Neural cell (in vitro differentiated cells): ENCODE measurements at regions not wholly inside any gene's neighbourhood (a gene's known extent, or its start where the extent isn't known, plus 50 kb on each side); places are given as distances from the start of the nearest gene placed in this dataset.

Experiments
- H2AFZ ChIP-seq: fragments of 200-600, 300-800 bp; sonication (generic), shearing (Covaris generic); 2 replicates; pipeline ENCODE4 v1.6.0; 2014; ENCODE audit warnings: low read depth, mild to moderate bottlenecking, antibody characterized with exemption, low read length, moderate library complexity
- H3F3A ChIP-seq: fragments of 200-600 bp; shearing (Covaris generic); 2 replicates; pipeline ENCODE4 v1.6.1; 2016; ENCODE audit warnings: mild to moderate bottlenecking, moderate library complexity, mixed read lengths, antibody characterized with exemption, low read length; ENCODE audit not compliant: insufficient read depth, poor library complexity, severe bottlenecking
- H3K27ac ChIP-seq: fragments of 200-600, 300-800 bp; sonication (generic), shearing (Covaris generic); 2 replicates; pipeline ENCODE4 v1.5.1; 2014; ENCODE audit warnings: mild to moderate bottlenecking, low read length, moderate library complexity
- H3K27me3 ChIP-seq: fragments of 300-800, 200-600 bp; sonication (generic), shearing (Covaris generic); 2 replicates; pipeline ENCODE4 v1.6.0; 2014; ENCODE audit warnings: mild to moderate bottlenecking, low read depth, low read length, moderate library complexity; ENCODE audit not compliant: insufficient read depth
- H3K36me3 ChIP-seq: fragments of 300-800, 200-600 bp; sonication (generic), shearing (Covaris generic); 2 replicates; pipeline ENCODE4 v1.5.1; 2014; ENCODE audit warnings: mild to moderate bottlenecking, antibody characterized with exemption, low read length, moderate library complexity; ENCODE audit not compliant: insufficient read depth
- H3K4me2 ChIP-seq: fragments of 300-800, 200-600 bp; sonication (generic), shearing (Covaris generic); 2 replicates; pipeline ENCODE4 v1.6.0; 2014; ENCODE audit warnings: mild to moderate bottlenecking, low read length
- H3K4me3 ChIP-seq: fragments of 300-800, 200-600 bp; sonication (generic), shearing (Covaris generic); 2 replicates; pipeline ENCODE4 v1.5.1; 2014; ENCODE audit warnings: mild to moderate bottlenecking, low read length, moderate library complexity
- H3K79me2 ChIP-seq: fragments of 200-600 bp; shearing (Covaris generic); replicated peaks from 2 replicates; pipeline ENCODE4 v1.6.0; 2014; ENCODE audit warnings: mild to moderate bottlenecking, low read length, moderate library complexity; ENCODE audit not compliant: insufficient read depth
- H3K9ac ChIP-seq: fragments of 300-800, 200-600 bp; sonication (generic), shearing (Covaris generic); 2 replicates; pipeline ENCODE4 v1.6.1; 2016; ENCODE audit warnings: mild to moderate bottlenecking, low read length, mixed read lengths
- H3K9me2 ChIP-seq: fragments of 200-600 bp; shearing (Covaris generic); 2 replicates; pipeline ENCODE4 v1.6.1; 2016; ENCODE audit warnings: mild to moderate bottlenecking, low read length, mixed read lengths; ENCODE audit not compliant: insufficient read depth
- H3K9me3 ChIP-seq: fragments of 200-600, 300-800 bp; sonication (generic), shearing (Covaris generic); 2 replicates; pipeline ENCODE4 v1.6.1; 2016; ENCODE audit warnings: mild to moderate bottlenecking, mixed run types, low read length, moderate library complexity, mixed read lengths
- H4K20me1 ChIP-seq: fragments of 200-600 bp; shearing (Covaris generic); 2 replicates; pipeline ENCODE4 v1.6.1; 2016; ENCODE audit warnings: mild to moderate bottlenecking, mixed run types; ENCODE audit not compliant: insufficient read depth
- EP300 ChIP-seq: fragments of 450-650 bp; conservative IDR thresholded peaks from 2 replicates; pipeline ENCODE4 v1.6.1; 2014; ENCODE audit warnings: antibody characterized with exemption, mild to moderate bottlenecking, moderate library complexity; ENCODE audit not compliant: poor library complexity, severe bottlenecking
- EZH2 ChIP-seq: fragments of 200-600, 300-800 bp; shearing (Covaris generic), sonication (generic); IDR thresholded peaks from 2 replicates; pipeline ENCODE4 v1.6.1; 2014; ENCODE audit warnings: antibody characterized with exemption, low read length, borderline replicate concordance, mild to moderate bottlenecking; ENCODE audit not compliant: insufficient read depth, poor library complexity, severe bottlenecking
- MXI1 ChIP-seq: fragments of 450-650 bp; conservative IDR thresholded peaks from 2 replicates; pipeline ENCODE4 v1.6.1; 2014; ENCODE audit warnings: antibody characterized with exemption, mild to moderate bottlenecking; ENCODE audit not compliant: poor library complexity, severe bottlenecking
- POLR2AphosphoS5 ChIP-seq: IDR thresholded peaks from 2 replicates; pipeline ENCODE4 v1.6.1; 2012
- RAD21 ChIP-seq: fragments of 450-650 bp; conservative IDR thresholded peaks from 2 replicates; pipeline ENCODE4 v1.6.1; 2014; ENCODE audit warnings: antibody characterized with exemption, mild to moderate bottlenecking, moderate library complexity
- SMC3 ChIP-seq: fragments of 450-650 bp; conservative IDR thresholded peaks from 2 replicates; pipeline ENCODE4 v1.6.1; 2014; ENCODE audit warnings: antibody characterized with exemption, mild to moderate bottlenecking, moderate library complexity; ENCODE audit not compliant: poor library complexity
- TAF1 ChIP-seq: IDR thresholded peaks from 2 replicates; pipeline ENCODE4 v1.6.1; 2012; ENCODE audit warnings: low read depth
- TF ChIP-seq, protein P1 (sequence below): fragments of 450-650 bp; IDR thresholded peaks from 2 replicates; pipeline ENCODE4 v1.5.1; 2014; ENCODE audit warnings: antibody characterized with exemption, mild to moderate bottlenecking, moderate library complexity; ENCODE audit not compliant: poor library complexity, severe bottlenecking
- TF ChIP-seq, protein P2 (sequence below): IDR thresholded peaks from 2 replicates; pipeline ENCODE4 v1.6.1; 2012; ENCODE audit warnings: borderline replicate concordance

DNA sequence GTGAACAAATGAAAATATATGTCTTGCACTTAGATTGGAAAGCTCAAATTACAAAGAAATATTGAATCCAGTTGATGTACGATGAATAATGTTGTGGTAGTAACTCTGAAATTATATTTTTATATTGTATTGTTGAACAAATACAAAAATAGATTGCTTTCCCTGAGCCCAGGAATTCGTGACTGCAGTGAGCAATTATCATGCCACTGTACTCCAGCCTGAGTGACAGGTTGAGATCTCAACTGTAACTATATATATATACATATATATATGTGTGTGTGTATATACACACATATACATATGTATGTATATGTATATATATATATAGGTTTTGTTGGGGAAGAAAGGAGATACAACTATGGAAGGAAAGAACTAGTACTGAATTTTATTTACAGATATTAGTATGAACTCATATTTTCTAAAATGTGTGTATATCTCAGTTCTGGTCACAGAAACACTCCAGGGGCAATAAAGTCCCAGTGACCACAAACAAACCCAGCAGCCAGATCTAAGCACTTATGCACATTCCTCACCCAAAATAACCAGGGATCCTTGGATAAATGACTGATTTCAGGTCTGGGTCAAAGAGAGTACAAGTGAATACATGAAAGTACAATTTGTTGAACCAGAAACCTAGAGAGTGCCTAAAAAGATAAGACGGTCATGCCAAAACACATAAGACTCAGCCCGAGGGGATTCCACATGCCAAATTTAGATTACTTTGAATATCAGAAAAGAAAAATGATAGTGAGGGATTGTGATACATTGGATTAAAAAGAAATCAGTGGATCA is 146.3 kb downstream of the TMX3 start:
- Histone ChIP-seq H3K9me2 (no peaks in the 10 kb centered on the region), H3K4me3 (no peak overlapping the region), H3K79me2 (no peaks in the 10 kb centered on the region), H3K27ac (peak overlapping the region; percentile 58), H3F3A (peaks cover 3% of the 10 kb centered on the region), H3K36me3 (no peaks in the 10 kb centered on the region), H3K9ac (no peak overlapping the region), H3K27me3 (no peaks in the 10 kb centered on the region), H2AFZ (no peak overlapping the region), H3K4me2 (no peak overlapping the region), H3K9me3 (peaks cover 4% of the 10 kb centered on the region), H4K20me1 (no peaks in the 10 kb centered on the region)
- peak; percentile 66 for TF ChIP-seq EP300
- no peak for TF ChIP-seq MXI1
- no peak for TF ChIP-seq RAD21
- no peak for TF ChIP-seq EZH2
- peak; percentile 57 for TF ChIP-seq POLR2AphosphoS5
- no peak for TF ChIP-seq TAF1
- TF ChIP-seq, protein P1, sequence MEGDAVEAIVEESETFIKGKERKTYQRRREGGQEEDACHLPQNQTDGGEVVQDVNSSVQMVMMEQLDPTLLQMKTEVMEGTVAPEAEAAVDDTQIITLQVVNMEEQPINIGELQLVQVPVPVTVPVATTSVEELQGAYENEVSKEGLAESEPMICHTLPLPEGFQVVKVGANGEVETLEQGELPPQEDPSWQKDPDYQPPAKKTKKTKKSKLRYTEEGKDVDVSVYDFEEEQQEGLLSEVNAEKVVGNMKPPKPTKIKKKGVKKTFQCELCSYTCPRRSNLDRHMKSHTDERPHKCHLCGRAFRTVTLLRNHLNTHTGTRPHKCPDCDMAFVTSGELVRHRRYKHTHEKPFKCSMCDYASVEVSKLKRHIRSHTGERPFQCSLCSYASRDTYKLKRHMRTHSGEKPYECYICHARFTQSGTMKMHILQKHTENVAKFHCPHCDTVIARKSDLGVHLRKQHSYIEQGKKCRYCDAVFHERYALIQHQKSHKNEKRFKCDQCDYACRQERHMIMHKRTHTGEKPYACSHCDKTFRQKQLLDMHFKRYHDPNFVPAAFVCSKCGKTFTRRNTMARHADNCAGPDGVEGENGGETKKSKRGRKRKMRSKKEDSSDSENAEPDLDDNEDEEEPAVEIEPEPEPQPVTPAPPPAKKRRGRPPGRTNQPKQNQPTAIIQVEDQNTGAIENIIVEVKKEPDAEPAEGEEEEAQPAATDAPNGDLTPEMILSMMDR, result no peak

DNA sequence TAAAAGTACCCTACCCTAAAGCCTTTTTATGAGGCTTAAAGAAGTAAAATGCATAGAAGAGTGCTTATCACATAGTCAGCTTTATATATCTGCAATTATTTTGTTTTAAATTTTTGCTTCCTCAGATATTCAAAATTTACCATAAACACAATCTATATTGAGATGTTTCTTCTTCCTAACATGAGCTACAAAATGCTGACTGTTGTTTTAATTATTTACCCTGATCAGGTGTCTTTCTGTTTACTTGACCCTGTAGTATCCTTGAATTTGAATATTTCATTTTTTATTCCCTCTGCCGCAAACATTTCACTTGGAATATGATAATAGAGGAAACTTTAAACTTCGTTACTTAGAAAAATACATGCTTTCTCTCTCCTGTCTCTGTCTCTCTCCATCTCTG is 147.9 kb downstream of the TMX3 start:
- H3K79me2 ChIP-seq, result no peaks in the 10 kb centered on the region
- no peaks in the 10 kb centered on the region for H3K27me3 ChIP-seq
- no peaks in the 10 kb centered on the region for H4K20me1 ChIP-seq
- peaks cover 4% of the 10 kb centered on the region for H3K9me3 ChIP-seq
- H3K4me3 ChIP-seq, result no peak overlapping the region
- peaks cover 3% of the 10 kb centered on the region for H3F3A ChIP-seq
- H2AFZ ChIP-seq, result no peak overlapping the region
- no peak overlapping the region for H3K4me2 ChIP-seq
- H3K9ac ChIP-seq, result no peak overlapping the region
- no peaks in the 10 kb centered on the region for H3K36me3 ChIP-seq
- no peak for TF ChIP-seq POLR2AphosphoS5
- TF ChIP-seq TAF1, result no peak
- H3K27ac ChIP-seq, result no peak overlapping the region
- H3K9me2 ChIP-seq, result no peaks in the 10 kb centered on the region

DNA sequence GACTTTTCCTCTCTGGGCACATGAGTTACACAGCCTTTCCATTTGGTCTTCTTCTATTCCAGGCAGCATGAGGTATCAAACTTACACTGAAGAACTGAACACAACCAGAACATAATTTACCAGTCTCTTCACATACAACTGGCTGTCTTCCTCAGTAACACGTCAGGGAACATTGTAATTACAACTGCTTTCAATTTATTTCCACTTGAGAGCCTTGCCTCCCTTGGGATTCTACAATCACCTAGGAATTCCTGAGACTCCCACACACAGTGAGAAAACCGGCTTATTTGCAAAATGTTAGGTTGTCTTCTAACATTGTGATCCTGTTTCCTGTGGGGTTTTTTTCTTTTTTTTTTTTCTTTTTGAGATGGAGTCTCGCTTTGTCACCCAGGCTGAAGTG is 149.9 kb downstream of the TMX3 start:
- peaks cover 3% of the 10 kb centered on the region for H3F3A ChIP-seq

More for the DNA sequence above, 149.9 kb downstream of the TMX3 start:
- H2AFZ ChIP-seq, result no peak overlapping the region
- H3K9me3 ChIP-seq, result no peaks in the 10 kb centered on the region
- H3K4me3 ChIP-seq, result no peak overlapping the region
- no peaks in the 10 kb centered on the region for H3K79me2 ChIP-seq
- no peak for TF ChIP-seq TAF1
- TF ChIP-seq EP300, result no peak
- no peak for TF ChIP-seq POLR2AphosphoS5
- no peak for TF ChIP-seq RAD21
- no peak for TF ChIP-seq EZH2
- no peak for TF ChIP-seq SMC3
- no peak for TF ChIP-seq MXI1
- TF ChIP-seq, protein P1, result no peak
- TF ChIP-seq, protein P2, sequence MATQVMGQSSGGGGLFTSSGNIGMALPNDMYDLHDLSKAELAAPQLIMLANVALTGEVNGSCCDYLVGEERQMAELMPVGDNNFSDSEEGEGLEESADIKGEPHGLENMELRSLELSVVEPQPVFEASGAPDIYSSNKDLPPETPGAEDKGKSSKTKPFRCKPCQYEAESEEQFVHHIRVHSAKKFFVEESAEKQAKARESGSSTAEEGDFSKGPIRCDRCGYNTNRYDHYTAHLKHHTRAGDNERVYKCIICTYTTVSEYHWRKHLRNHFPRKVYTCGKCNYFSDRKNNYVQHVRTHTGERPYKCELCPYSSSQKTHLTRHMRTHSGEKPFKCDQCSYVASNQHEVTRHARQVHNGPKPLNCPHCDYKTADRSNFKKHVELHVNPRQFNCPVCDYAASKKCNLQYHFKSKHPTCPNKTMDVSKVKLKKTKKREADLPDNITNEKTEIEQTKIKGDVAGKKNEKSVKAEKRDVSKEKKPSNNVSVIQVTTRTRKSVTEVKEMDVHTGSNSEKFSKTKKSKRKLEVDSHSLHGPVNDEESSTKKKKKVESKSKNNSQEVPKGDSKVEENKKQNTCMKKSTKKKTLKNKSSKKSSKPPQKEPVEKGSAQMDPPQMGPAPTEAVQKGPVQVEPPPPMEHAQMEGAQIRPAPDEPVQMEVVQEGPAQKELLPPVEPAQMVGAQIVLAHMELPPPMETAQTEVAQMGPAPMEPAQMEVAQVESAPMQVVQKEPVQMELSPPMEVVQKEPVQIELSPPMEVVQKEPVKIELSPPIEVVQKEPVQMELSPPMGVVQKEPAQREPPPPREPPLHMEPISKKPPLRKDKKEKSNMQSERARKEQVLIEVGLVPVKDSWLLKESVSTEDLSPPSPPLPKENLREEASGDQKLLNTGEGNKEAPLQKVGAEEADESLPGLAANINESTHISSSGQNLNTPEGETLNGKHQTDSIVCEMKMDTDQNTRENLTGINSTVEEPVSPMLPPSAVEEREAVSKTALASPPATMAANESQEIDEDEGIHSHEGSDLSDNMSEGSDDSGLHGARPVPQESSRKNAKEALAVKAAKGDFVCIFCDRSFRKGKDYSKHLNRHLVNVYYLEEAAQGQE, result no peak
- H4K20me1 ChIP-seq, result no peaks in the 10 kb centered on the region
- no peaks in the 10 kb centered on the region for H3K27me3 ChIP-seq
- H3K4me2 ChIP-seq, result no peak overlapping the region
- no peak overlapping the region for H3K9ac ChIP-seq
- no peaks in the 10 kb centered on the region for H3K9me2 ChIP-seq
- no peaks in the 10 kb centered on the region for H3K36me3 ChIP-seq
- no peak overlapping the region for H3K27ac ChIP-seq
